Spleen (tissue), 7 donors: ENCODE measurements at regions not wholly inside any gene's neighbourhood (a gene's known extent, or its start where the extent isn't known, plus 50 kb on each side); places are given as distances from the start of the nearest gene placed in this dataset.

Experiments
- POLR2A ChIP-seq, 3 donors: fragments of 450-650 bp; IDR thresholded peaks; one replicate each; pipeline ENCODE4 v1.5.1; 2017; ENCODE audit warnings: antibody characterized with exemption in 3 of 3, mild to moderate bottlenecking in 1 of 3
- TF ChIP-seq, protein P1 (sequence below), 11 experiments: fragments of 200-600 bp in 7 of 11; fragments of 450-650 bp in 4 of 11; sonication (generic) in 4 of 11; IDR thresholded peaks in 8 of 11; conservative IDR thresholded peaks in 3 of 11; 1 replicate in 7 of 11; 2 replicates in 4 of 11; pipeline versions ENCODE4 v1.4.0 to v1.8.0; 2016 to 2021; ENCODE audit warnings: antibody characterized with exemption in 11 of 11, inconsistent platforms in 4 of 11, mild to moderate bottlenecking in 1 of 11
- donor health status: DM: no; HTN: no; CAD: no; lungs with moderate emphysema.
- donor health status: DM: no; HTN: no; CAD: no.
- donor health status: DM: no; HTN: no; CAD: no.

DNA sequence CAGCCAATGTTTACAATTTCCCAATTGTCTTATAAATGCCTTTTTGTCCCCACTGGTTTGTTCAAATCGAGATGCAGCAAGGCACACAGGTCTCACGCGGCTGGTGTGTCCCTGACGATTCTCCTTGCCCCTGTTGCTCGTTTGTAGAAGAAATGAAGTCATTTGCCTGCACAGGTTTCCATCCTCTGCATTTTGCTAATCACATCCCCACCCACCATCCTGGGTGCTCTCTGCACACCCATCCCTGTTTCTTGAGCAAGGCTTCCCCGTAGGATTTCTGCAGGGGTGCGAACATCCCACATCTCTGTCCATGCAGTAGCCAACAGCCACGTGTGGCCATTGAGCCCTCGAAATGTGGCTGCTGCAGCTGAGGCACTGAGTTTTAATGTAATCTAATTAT lies 59.8 kb upstream of the SOX1 start:
- TF ChIP-seq, protein P1, sequence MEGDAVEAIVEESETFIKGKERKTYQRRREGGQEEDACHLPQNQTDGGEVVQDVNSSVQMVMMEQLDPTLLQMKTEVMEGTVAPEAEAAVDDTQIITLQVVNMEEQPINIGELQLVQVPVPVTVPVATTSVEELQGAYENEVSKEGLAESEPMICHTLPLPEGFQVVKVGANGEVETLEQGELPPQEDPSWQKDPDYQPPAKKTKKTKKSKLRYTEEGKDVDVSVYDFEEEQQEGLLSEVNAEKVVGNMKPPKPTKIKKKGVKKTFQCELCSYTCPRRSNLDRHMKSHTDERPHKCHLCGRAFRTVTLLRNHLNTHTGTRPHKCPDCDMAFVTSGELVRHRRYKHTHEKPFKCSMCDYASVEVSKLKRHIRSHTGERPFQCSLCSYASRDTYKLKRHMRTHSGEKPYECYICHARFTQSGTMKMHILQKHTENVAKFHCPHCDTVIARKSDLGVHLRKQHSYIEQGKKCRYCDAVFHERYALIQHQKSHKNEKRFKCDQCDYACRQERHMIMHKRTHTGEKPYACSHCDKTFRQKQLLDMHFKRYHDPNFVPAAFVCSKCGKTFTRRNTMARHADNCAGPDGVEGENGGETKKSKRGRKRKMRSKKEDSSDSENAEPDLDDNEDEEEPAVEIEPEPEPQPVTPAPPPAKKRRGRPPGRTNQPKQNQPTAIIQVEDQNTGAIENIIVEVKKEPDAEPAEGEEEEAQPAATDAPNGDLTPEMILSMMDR (IDR thresholded peaks at IDR 0.05 in 8 of 11, conservative IDR thresholded peaks at IDR 0.05 in 3 of 11) = no peak
- TF ChIP-seq POLR2A (IDR thresholded peaks at IDR 0.05) = no peak
